ENCODE measurements at regions not wholly inside any gene's neighbourhood (a gene's known extent, or its start where the extent isn't known, plus 50 kb on each side); places are given as distances from the start of the nearest gene placed in this dataset.

DNA sequence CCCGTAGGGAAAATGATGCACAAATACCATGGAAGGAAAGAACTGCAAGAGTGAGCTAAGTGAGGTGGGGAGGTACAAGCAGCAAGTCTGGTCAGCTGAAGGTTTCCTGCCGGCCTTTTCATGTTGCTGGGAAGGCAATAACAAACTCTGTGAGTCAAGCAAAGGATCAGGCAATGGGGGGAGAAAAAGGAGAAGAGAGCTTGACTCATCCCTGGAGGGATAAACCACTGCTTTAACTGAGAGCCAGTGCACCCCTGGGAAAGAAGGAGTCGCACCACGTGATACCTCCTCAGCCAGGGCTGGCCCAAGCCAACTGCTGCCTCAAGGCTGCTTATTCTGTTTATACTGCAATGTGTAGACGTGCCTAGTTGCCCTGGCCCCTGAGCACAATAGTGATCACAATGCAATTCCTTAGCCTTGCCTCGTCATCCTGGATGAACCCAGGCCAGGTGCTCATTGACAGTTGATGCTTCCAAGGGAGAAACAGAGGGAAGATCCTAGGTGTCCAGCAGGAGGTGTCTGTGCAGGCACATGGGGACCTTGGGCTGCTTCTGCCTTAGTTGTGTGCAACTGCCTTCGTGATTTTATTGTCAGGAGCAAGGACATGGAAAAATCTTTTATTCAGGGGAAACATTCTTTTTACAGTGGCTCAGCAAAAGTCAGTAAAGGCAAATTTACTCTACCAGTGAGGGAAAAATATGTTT lies 203.0 kb upstream of the TUT7 start:
- no peak for DNase-seq

GRCh38 chr9:86555661-86556060 lies 201.5 kb upstream of the TUT7 start:
- DNase-seq: no peak

DNA sequence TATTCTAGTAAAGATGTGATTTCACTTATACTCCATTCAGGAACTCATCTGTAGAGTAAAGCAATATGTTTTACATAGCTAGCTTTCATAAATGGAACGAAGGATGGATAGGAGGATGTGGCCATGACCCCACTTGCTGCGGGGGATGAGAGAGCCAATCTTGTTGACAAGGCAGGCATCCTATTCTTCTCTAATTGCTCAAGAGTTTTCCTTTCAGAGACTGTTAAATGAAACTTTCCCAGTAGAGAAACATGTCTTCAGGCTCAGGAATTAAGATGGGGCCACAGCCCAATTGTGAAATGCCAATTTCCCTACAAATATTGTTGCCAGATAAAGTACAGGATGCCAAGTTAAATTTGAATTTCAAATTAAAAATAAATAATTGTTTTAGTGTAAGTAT lies 196.2 kb upstream of the TUT7 start:
- DNase-seq: no peak

GRCh38 chr9:86549920-86550319 lies 195.7 kb upstream of the TUT7 start:
- no peak for DNase-seq

GRCh38 chr9:86549401-86549811 lies 195.2 kb upstream of the TUT7 start:
- no peak for DNase-seq

GRCh38 chr9:86548220-86548619 lies 194.0 kb upstream of the TUT7 start:
- DNase-seq: no peak

- DNase-seq: no peak
These were observed 193.4 kb upstream of the TUT7 start for GRCh38 chr9:86547571-86547970.

- DNase-seq: peak; percentile 21
These were observed 192.5 kb upstream of the TUT7 start for GRCh38 chr9:86546712-86547111.

- DNase-seq: no peak
These were observed 190.9 kb upstream of the TUT7 start for GRCh38 chr9:86545090-86545489.

DNA sequence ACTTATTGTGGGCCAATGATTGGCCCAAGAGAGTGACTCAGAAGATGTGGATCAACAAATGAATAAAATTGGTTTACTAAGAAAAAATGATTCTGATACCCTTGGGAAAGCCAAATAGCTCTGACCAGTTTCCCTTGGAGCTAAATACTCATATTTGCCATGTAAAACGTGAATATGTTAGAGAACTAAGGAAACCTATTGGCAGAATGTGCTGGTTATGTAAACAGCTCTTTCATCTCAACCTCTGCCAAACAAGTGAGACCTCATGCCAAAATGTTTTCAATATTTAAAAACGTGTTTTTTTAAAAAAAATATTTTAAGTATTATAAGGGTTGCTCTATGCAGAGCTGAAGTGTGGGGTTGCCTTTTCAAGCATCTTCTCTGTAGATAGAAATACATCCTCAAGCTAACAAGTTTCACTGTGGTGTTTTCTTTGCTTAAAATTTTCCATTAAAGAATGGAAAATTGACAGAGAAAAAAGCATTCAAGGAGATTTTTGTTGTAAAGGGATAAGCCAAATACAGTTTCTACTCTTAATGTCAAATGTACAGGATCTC lies 186.9 kb upstream of the TUT7 start:
- no peak for DNase-seq

GRCh38 chr9:86535406-86535915 lies 181.3 kb upstream of the TUT7 start:
- no peak for DNase-seq

DNA sequence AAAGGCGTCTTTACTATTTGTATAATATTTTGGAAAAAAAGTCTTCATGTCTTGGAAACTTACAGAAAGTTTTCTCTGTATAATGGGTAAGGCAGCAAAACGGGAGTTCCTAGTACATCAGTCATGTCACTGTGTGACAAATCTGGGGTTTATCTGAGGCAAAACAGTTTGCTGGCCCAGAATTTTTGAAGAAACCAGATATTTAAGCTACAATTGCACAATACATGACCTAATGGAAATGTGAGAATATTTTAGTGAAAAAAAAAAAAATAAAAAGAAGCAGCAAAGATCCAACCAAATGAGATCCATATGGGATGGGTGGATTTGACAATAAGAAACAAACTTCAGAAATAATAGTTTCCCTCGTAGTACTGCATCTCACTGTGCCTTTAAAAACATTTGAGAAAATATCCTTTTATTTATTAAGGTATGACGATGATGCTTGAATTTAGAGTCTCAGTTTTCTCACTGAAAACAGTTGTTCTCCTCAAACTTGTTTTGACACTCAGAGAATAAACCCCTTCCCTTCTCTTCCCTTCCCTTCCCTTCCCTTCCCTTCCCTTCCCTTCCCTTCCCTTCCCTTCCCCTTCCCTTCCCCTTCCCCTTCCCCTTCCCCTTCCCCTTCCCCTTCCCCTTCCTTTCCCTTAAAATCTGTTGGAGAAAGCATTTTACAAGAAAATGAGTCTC lies 180.5 kb upstream of the TUT7 start:
- DNase-seq: no peak

GRCh38 chr9:86531971-86532640 lies 177.9 kb upstream of the TUT7 start:
- DNase-seq: no peak

GRCh38 chr9:86531273-86531970 lies 177.2 kb upstream of the TUT7 start:
- DNase-seq: no peak

- no peak for DNase-seq
These were observed 175.5 kb upstream of the TUT7 start for GRCh38 chr9:86529496-86530275.

GRCh38 chr9:86526021-86526420 lies 171.8 kb upstream of the TUT7 start:
- no peak for DNase-seq

DNA sequence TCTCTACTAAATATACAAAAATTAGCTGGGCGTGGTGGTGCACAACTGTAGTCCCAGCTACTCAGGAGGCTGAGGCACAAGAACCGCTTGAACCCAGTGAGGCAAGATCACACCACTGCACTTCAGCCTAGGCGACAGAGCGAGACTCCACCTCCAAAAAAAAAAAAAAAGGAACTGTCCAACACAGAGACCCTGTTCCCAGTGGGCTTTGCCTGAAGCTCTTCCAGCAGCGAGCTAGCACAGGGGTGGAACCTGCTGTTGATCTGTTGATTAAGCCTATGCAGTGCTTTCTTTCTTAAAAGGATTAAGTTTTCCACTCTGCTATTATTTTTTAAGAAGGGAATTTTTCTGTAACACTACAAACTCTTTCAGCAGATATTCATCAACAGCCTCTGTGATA lies 171.0 kb upstream of the TUT7 start:
- DNase-seq: no peak

DNA sequence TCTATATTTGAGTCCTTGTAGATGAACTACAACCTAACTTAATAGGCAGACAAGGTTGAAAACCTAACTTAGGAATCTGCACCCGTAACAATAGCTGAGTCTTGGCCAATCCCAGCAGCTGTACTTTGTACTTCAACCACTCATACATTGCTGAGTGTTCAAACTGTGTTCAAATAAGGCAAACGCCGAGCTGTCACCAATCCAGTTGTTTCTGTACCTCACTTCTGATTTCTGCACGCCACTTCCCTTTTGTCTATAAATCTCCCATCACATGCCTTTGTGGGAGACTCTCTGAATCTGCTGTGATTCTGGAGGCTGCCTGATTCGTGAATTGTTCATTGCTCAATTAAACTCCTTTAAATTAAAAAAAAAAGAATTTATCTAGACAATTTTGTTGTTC lies 167.8 kb upstream of the TUT7 start:
- DNase-seq: no peak

GRCh38 chr9:86521322-86521721 lies 167.1 kb upstream of the TUT7 start:
- no peak for DNase-seq

DNA sequence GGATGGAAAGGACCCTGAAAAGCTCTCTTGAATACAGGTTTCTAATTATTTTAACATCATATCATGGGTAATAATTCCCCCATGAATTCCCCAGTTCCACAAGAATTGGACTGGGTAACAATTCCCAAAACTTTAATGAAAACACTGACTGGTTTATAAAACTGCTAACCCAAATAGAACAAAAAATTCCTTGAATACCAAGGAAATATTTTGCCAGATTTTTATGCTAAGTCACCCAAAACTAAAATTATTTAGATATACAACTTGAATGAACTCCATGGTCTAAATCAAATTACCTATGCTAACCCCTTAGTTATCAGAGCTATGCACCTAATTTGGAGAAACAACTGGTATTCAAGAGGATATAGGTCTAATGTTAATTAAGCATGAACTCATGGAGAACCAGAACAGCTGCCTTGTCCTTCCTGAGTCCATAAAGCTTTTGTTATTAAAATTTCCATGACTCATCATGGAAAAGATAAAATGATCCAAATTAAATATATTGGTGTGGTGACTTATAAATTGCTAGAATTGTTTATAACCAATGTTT lies 164.9 kb upstream of the TUT7 start:
- no peak for DNase-seq

- no peak for DNase-seq
These were observed 163.3 kb upstream of the TUT7 start for GRCh38 chr9:86517475-86517874.

GRCh38 chr9:86516564-86516963 lies 162.4 kb upstream of the TUT7 start:
- no peak for DNase-seq
